GM20000 (cell line): ENCODE measurements at regions not wholly inside any gene's neighbourhood (a gene's known extent, or its start where the extent isn't known, plus 50 kb on each side); places are given as distances from the start of the nearest gene placed in this dataset.

Experiments used
- DNase-seq: peaks from one replicate; pipeline ENCODE4 v3.0.0; 2012; ENCODE audit warnings: low spot score
- CTCF ChIP-seq: IDR thresholded peaks from 2 replicates; pipeline ENCODE4 v1.5.1; 2012; ENCODE audit warnings: mild to moderate bottlenecking, control low read depth; ENCODE audit errors: extremely low read depth, missing control alignments

- no peak for DNase-seq
- TF ChIP-seq CTCF: no peak
Measured at GRCh38 chr12:107472308-107472707, 213.3 kb upstream of the PWP1 start.

GRCh38 chr12:107474099-107474498 lies 211.5 kb upstream of the PWP1 start:
- DNase-seq: no peak
- no peak for TF ChIP-seq CTCF

GRCh38 chr12:107474639-107475539 lies 210.7 kb upstream of the PWP1 start:
- TF ChIP-seq CTCF: no peak
- DNase-seq: no peak

GRCh38 chr12:107475900-107476299 lies 209.7 kb upstream of the PWP1 start:
- no peak for TF ChIP-seq CTCF
- DNase-seq: no peak

- no peak for DNase-seq
- no peak for TF ChIP-seq CTCF
Measured at GRCh38 chr12:107477018-107477417, 208.6 kb upstream of the PWP1 start.

- no peak for TF ChIP-seq CTCF
- DNase-seq: no peak
Measured at GRCh38 chr12:107477947-107478610, 207.5 kb upstream of the PWP1 start.

GRCh38 chr12:107478881-107479280 lies 206.7 kb upstream of the PWP1 start:
- DNase-seq: no peak
- TF ChIP-seq CTCF: no peak
